ENCODE measurements at regions not wholly inside any gene's neighbourhood (a gene's known extent, or its start where the extent isn't known, plus 50 kb on each side); places are given as distances from the start of the nearest gene placed in this dataset.

GRCh38 chr7:1291845-1292765 lies 59.4 kb downstream of the UNCX start:
- FAIRE-seq = no peak

More at GRCh38 chr7:1291845-1292765, 59.4 kb downstream of the UNCX start:
- H3K4me3 ChIP-seq (replicated peaks in 1 of 3; ENCODE audit: insufficient read depth in 1 of 3, low read depth in 1 of 3, low read length in 3 of 3) = no peak overlapping the region
- no peak overlapping the region for H3K4me2 ChIP-seq (ENCODE audit: insufficient read depth, low read length)
- no TSS peak for BruUV-seq (replicated peaks)
- no peak for TF ChIP-seq GATA2 (IDR thresholded peaks at IDR 0.05; ENCODE audit: insufficient read depth, insufficient read length, low read depth, low read length)
- TF ChIP-seq MAX (IDR thresholded peaks at IDR 0.05; ENCODE audit: insufficient read depth, insufficient read length) = no peak
- TF ChIP-seq JUN (IDR thresholded peaks at IDR 0.05; ENCODE audit: borderline replicate concordance, insufficient read depth, insufficient read length, low read depth) = no peak
- no peak for TF ChIP-seq CTCF (IDR thresholded peaks at IDR 0.05; ENCODE audit: extremely low read depth in 1 of 2, insufficient read depth in 1 of 2, low read depth in 1 of 2, low read length in 2 of 2)
- no peak for TF ChIP-seq FOS (IDR thresholded peaks at IDR 0.05; ENCODE audit: borderline replicate concordance, insufficient read depth, low read length)
- TF ChIP-seq EZH2 (IDR thresholded peaks at IDR 0.05; ENCODE audit: borderline replicate concordance, low read depth, low read length, severe bottlenecking) = no peak
- no peak for TF ChIP-seq MYC (IDR thresholded peaks at IDR 0.05; ENCODE audit: low read depth, low read length)
- no peak for TF ChIP-seq POLR2A (IDR thresholded peaks at IDR 0.05; ENCODE audit: low read depth, low read length)
- no peak for TF ChIP-seq POLR2AphosphoS5 (IDR thresholded peaks at IDR 0.05; ENCODE audit: insufficient read depth, low read depth, low read length)
- DNase-seq (ENCODE audit: low read depth, low spot score) = no peak
- no peaks in the 10 kb centered on the region for H3K36me3 ChIP-seq (ENCODE audit: control insufficient read depth in 2 of 2, extremely low read depth in 1 of 2, insufficient read depth in 2 of 2, low read length in 2 of 2)
- no peaks in the 10 kb centered on the region for H4K20me1 ChIP-seq (replicated peaks; ENCODE audit: control insufficient read depth, extremely low read depth, insufficient read depth, low read length)
- no peaks in the 10 kb centered on the region for H3K79me2 ChIP-seq (ENCODE audit: control insufficient read depth, insufficient read depth, low read length)
- no peak overlapping the region for H3K27ac ChIP-seq (ENCODE audit: insufficient read depth, low read depth, low read length)
- no peaks in the 10 kb centered on the region for H3K9me3 ChIP-seq (replicated peaks; ENCODE audit: control insufficient read depth, insufficient read depth, low read length)
- no peaks in the 10 kb centered on the region for H3K9me1 ChIP-seq (replicated peaks; ENCODE audit: control insufficient read depth, extremely low read depth, insufficient read depth, low read length)
- no peak overlapping the region for H2AFZ ChIP-seq (ENCODE audit: low read depth, low read length)
- H3K27me3 ChIP-seq (ENCODE audit: control insufficient read depth in 2 of 2, insufficient read depth in 2 of 2, low read length in 2 of 2) = peaks cover 10 to 14% of the 10 kb centered on the region in 2 experiments
- ChIA-PET POLR2A (no interaction called here), CTCF (no interaction called here)
- no peak overlapping the region for H3K9ac ChIP-seq (replicated peaks; ENCODE audit: extremely low read depth, insufficient read depth, low read length)
- H3K4me1 ChIP-seq (ENCODE audit: control insufficient read depth, extremely low read depth, insufficient read depth, low read length) = no peaks in the 10 kb centered on the region
- dilution Hi-C loops (cut with MboI; ENCODE audit: extremely low pct_ligation_motif_present, low sequenced_read_pairs) (no loop called here), intact Hi-C loops (cut with micrococcal nuclease) (no loop called here)
